ENCODE measurements at regions not wholly inside any gene's neighbourhood (a gene's known extent, or its start where the extent isn't known, plus 50 kb on each side); places are given as distances from the start of the nearest gene placed in this dataset.
A peak's percentile ranks its signal among the peaks of the same experiment; 100 is the strongest.

- no peaks in the 10 kb centered on the region for H3K27me3 ChIP-seq (ENCODE audit: control insufficient read depth, insufficient read depth, low read length)
- no peak overlapping the region for H3K4me3 ChIP-seq (ENCODE audit: low read depth, low read length)
- no peak for DNase-seq (ENCODE audit: low read depth)
- H3K36me3 ChIP-seq (ENCODE audit: control insufficient read depth, insufficient read depth, low read length): no peaks in the 10 kb centered on the region
- no peak for TF ChIP-seq CTCF (IDR thresholded peaks at IDR 0.05; ENCODE audit: insufficient read depth, low read length, poor library complexity, severe bottlenecking)
These were observed 56.1 kb upstream of the ME3 start for GRCh38 chr11:86728562-86728961.

- H3K36me3 ChIP-seq (ENCODE audit: control insufficient read depth, insufficient read depth, low read length): no peaks in the 10 kb centered on the region
- TF ChIP-seq CTCF (IDR thresholded peaks at IDR 0.05; ENCODE audit: insufficient read depth, low read length, poor library complexity, severe bottlenecking): no peak
- no peaks in the 10 kb centered on the region for H3K27me3 ChIP-seq (ENCODE audit: control insufficient read depth, insufficient read depth, low read length)
- no peak for DNase-seq (ENCODE audit: low read depth)
- H3K4me3 ChIP-seq (ENCODE audit: low read depth, low read length): no peak overlapping the region
These were observed 54.5 kb upstream of the ME3 start for GRCh38 chr11:86726770-86727504.

GRCh38 chr11:86726118-86726753 lies 53.8 kb upstream of the ME3 start:
- peak; percentile 85 for DNase-seq (ENCODE audit: low read depth)
- Histone ChIP-seq H3K27me3 (ENCODE audit: control insufficient read depth, insufficient read depth, low read length) (no peaks in the 10 kb centered on the region), H3K36me3 (ENCODE audit: control insufficient read depth, insufficient read depth, low read length) (no peaks in the 10 kb centered on the region), H3K4me3 (ENCODE audit: low read depth, low read length) (no peak overlapping the region)
- TF ChIP-seq CTCF (IDR thresholded peaks at IDR 0.05; ENCODE audit: insufficient read depth, low read length, poor library complexity, severe bottlenecking): no peak

GRCh38 chr11:86724137-86724536 lies 51.7 kb upstream of the ME3 start:
- Histone ChIP-seq H3K4me3 (ENCODE audit: low read depth, low read length) (no peak overlapping the region), H3K27me3 (ENCODE audit: control insufficient read depth, insufficient read depth, low read length) (no peaks in the 10 kb centered on the region), H3K36me3 (ENCODE audit: control insufficient read depth, insufficient read depth, low read length) (no peaks in the 10 kb centered on the region)
- no peak for TF ChIP-seq CTCF (IDR thresholded peaks at IDR 0.05; ENCODE audit: insufficient read depth, low read length, poor library complexity, severe bottlenecking)
- no peak for DNase-seq (ENCODE audit: low read depth)

- no peak for DNase-seq (ENCODE audit: low read depth)
- H3K4me3 ChIP-seq (ENCODE audit: low read depth, low read length): no peak overlapping the region
- H3K36me3 ChIP-seq (ENCODE audit: control insufficient read depth, insufficient read depth, low read length): no peaks in the 10 kb centered on the region
- no peak for TF ChIP-seq CTCF (IDR thresholded peaks at IDR 0.05; ENCODE audit: insufficient read depth, low read length, poor library complexity, severe bottlenecking)
- no peaks in the 10 kb centered on the region for H3K27me3 ChIP-seq (ENCODE audit: control insufficient read depth, insufficient read depth, low read length)
These were observed 50.9 kb upstream of the ME3 start for GRCh38 chr11:86723281-86723680.
